Thoracic aorta (tissue), 2 donors: ENCODE measurements at regions not wholly inside any gene's neighbourhood (a gene's known extent, or its start where the extent isn't known, plus 50 kb on each side); places are given as distances from the start of the nearest gene placed in this dataset.

Experiments used
- ATAC-seq: fragments of 150-250 bp; one replicate; pipeline ENCODE4 v1.8.0; 2017; ENCODE audit warnings: low read depth; ENCODE audit not compliant: insufficient number of reproducible peaks, low FRiP score
- DNase-seq: peaks from one replicate; pipeline ENCODE4 v3.0.0-alpha.2; 2020; ENCODE audit warnings: low spot score
- H3K27ac ChIP-seq, 2 donors: fragments of 200-600 bp; sonication (generic); 1 replicate in 1 of 2; 2 replicates in 1 of 2; pipeline ENCODE4 v1.5.1; 2016; ENCODE audit warnings: mild to moderate bottlenecking in 2 of 2, moderate library complexity in 2 of 2
- H3K27me3 ChIP-seq: fragments of 200-600 bp; sonication (generic); replicated peaks from 2 replicates; pipeline ENCODE4 v1.6.0; 2016; ENCODE audit warnings: mild to moderate bottlenecking; ENCODE audit not compliant: insufficient read depth
- H3K36me3 ChIP-seq: fragments of 200-600 bp; sonication (generic); one replicate; pipeline ENCODE4 v1.5.1; 2016
- H3K4me1 ChIP-seq, 2 donors: fragments of 200-600 bp; sonication (generic); 1 replicate in 1 of 2; 2 replicates in 1 of 2; pipeline versions ENCODE4 v1.5.1 to v1.6.0; 2016; ENCODE audit warnings: low read depth in 2 of 2, mild to moderate bottlenecking in 1 of 2; ENCODE audit not compliant: control insufficient read depth in 1 of 2
- H3K4me3 ChIP-seq: fragments of 200-600 bp; sonication (generic); 2 replicates; pipeline ENCODE4 v1.5.1; 2016; ENCODE audit warnings: mild to moderate bottlenecking
- H3K9me3 ChIP-seq: fragments of 200-600 bp; sonication (generic); 2 replicates; pipeline ENCODE4 v1.5.1; 2016
- TF ChIP-seq, protein P1 (sequence below): fragments of 200-600 bp; sonication (generic); IDR thresholded peaks from one replicate; pipeline ENCODE4 v1.5.1; 2019; ENCODE audit warnings: antibody characterized with exemption

DNA sequence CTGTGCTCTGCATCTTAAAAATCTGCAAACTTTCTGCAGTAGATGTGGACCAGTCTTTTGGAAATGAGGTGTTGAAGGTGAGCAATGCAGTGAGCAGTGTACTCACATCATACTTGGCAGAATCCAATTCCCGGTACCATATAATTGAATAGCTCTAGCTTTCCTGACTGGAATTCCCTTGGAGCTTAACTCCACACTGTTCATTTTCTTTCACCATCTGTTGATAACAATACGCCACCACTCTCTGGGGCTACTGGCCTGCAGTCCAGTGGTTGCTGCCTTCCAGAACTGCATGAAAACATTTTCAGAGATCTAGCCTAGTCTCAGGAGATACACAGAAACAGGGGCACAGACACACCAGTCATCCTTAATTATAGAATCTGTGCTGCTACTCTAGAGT, 820.0 kb upstream of the NXPH2 start:
- H3K36me3 ChIP-seq: no peaks in the 10 kb centered on the region
- ATAC-seq: no peak
- no peak overlapping the region for H3K27ac ChIP-seq
- H3K4me1 ChIP-seq: no peaks in the 10 kb centered on the region
- H3K4me3 ChIP-seq: no peak overlapping the region
- H3K9me3 ChIP-seq: no peaks in the 10 kb centered on the region
- DNase-seq: no peak
- TF ChIP-seq, protein P1, sequence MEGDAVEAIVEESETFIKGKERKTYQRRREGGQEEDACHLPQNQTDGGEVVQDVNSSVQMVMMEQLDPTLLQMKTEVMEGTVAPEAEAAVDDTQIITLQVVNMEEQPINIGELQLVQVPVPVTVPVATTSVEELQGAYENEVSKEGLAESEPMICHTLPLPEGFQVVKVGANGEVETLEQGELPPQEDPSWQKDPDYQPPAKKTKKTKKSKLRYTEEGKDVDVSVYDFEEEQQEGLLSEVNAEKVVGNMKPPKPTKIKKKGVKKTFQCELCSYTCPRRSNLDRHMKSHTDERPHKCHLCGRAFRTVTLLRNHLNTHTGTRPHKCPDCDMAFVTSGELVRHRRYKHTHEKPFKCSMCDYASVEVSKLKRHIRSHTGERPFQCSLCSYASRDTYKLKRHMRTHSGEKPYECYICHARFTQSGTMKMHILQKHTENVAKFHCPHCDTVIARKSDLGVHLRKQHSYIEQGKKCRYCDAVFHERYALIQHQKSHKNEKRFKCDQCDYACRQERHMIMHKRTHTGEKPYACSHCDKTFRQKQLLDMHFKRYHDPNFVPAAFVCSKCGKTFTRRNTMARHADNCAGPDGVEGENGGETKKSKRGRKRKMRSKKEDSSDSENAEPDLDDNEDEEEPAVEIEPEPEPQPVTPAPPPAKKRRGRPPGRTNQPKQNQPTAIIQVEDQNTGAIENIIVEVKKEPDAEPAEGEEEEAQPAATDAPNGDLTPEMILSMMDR: no peak
- no peaks in the 10 kb centered on the region for H3K27me3 ChIP-seq

DNA sequence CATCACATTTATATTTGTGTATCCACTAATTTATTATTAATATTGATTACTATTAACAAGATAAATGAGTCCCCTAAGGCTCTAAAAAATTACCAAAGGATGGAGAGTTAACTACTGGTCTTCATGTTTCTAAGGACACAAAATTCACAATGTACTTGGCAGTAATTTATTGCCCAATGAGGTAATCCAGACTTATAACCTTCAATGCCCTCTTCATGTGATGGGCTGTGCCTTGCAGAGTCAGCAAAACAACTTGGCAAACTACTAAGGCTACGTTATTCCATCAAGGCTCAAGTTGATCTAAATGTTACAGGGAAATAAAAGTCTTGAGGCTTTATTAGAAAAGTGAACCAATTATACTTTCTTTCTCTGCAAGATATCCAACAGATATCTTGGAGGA, 804.9 kb upstream of the NXPH2 start:
- TF ChIP-seq, protein P1: no peak
- ATAC-seq (no peak), DNase-seq (no peak)
- H3K4me3 ChIP-seq: no peak overlapping the region
- H3K27ac ChIP-seq: no peak overlapping the region
- no peaks in the 10 kb centered on the region for H3K4me1 ChIP-seq
- no peaks in the 10 kb centered on the region for H3K9me3 ChIP-seq
- H3K36me3 ChIP-seq: no peaks in the 10 kb centered on the region
- no peaks in the 10 kb centered on the region for H3K27me3 ChIP-seq

DNA sequence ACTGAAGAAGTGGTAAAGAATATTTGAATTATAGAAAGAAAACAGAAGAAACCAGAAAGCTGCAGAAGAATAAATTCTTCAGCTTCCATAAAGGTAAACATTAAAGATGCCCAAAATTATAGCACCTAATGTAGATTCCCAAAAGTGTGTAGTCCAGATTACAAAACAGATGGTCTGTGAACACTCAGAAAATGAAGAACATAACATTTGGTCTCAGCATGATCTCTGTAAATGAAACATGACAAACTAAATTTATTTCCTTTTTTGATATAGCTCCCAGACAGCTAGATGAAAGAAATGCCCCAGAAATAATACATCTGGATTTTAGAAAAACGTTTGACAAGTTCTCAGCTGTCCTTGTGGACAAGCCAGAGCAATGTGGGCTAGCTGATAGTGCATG, 794.2 kb upstream of the NXPH2 start:
- no peaks in the 10 kb centered on the region for H3K4me1 ChIP-seq
- H3K36me3 ChIP-seq: no peaks in the 10 kb centered on the region
- TF ChIP-seq, protein P1: no peak
- no peak overlapping the region for H3K27ac ChIP-seq
- no peak for DNase-seq
- H3K27me3 ChIP-seq: no peaks in the 10 kb centered on the region
- H3K9me3 ChIP-seq: no peaks in the 10 kb centered on the region
- ATAC-seq: no peak
- no peak overlapping the region for H3K4me3 ChIP-seq

GRCh38 chr2:139556789-139557188, 776.6 kb upstream of the NXPH2 start:
- no peaks in the 10 kb centered on the region for H3K36me3 ChIP-seq
- TF ChIP-seq, protein P1: no peak

DNA sequence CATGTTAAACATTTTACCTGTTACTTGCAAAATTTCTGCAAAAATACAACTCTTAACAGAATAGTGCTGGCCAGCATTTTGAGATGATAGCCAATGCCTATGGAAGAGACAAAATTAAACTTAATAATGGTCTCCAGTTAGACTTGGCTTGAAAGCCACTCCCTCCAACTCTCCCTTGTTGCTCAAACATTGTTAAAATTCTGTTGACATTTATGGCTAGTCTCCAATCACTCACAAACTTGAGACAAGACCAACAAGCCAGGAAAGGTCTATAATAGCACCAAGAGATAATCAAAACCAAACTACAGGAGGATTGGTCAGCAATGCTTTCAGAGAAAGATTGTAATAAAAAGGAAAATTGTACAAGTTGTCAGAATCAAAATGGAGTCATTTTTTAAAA, 770.7 kb upstream of the NXPH2 start:
- ATAC-seq (no peak), DNase-seq (no peak)
- H3K27ac ChIP-seq: no peak overlapping the region
- no peaks in the 10 kb centered on the region for H3K36me3 ChIP-seq
- H3K4me1 ChIP-seq: no peaks in the 10 kb centered on the region
- no peak overlapping the region for H3K4me3 ChIP-seq
- no peaks in the 10 kb centered on the region for H3K9me3 ChIP-seq
- H3K27me3 ChIP-seq: no peaks in the 10 kb centered on the region
- TF ChIP-seq, protein P1: no peak

More at GRCh38 chr2:139556789-139557188, 776.6 kb upstream of the NXPH2 start:
- H3K4me1 ChIP-seq: no peaks in the 10 kb centered on the region
- H3K9me3 ChIP-seq: no peaks in the 10 kb centered on the region
- no peak for ATAC-seq
- no peaks in the 10 kb centered on the region for H3K27me3 ChIP-seq
- no peak for DNase-seq
- H3K4me3 ChIP-seq: no peak overlapping the region
- H3K27ac ChIP-seq: no peak overlapping the region
